Sigmoid colon (tissue), 6 donors: ENCODE measurements at regions not wholly inside any gene's neighbourhood (a gene's known extent, or its start where the extent isn't known, plus 50 kb on each side); places are given as distances from the start of the nearest gene placed in this dataset.

Source experiments
- DNase-seq: peaks from one replicate; pipeline ENCODE4 v3.0.0-alpha.2; 2019
- H3K27ac ChIP-seq, 4 donors: fragments of 200-600 bp; sonication (generic); one replicate each; pipeline ENCODE4 v1.5.1; 2016 to 2019; ENCODE audit warnings: mild to moderate bottlenecking in 1 of 4
- H3K27me3 ChIP-seq, 3 donors: fragments of 200-600 bp; sonication (generic); one replicate each; pipeline ENCODE4 v1.5.1; 2019; ENCODE audit warnings: mild to moderate bottlenecking in 1 of 3
- H3K36me3 ChIP-seq, 4 donors: fragments of 200-600 bp; sonication (generic); one replicate each; pipeline ENCODE4 v1.5.1; 2016 to 2019
- H3K4me1 ChIP-seq, 4 donors: fragments of 200-600 bp; sonication (generic); one replicate each; pipeline ENCODE4 v1.5.1; 2017 to 2019
- H3K4me3 ChIP-seq, 4 donors: fragments of 200-600 bp; sonication (generic); one replicate each; pipeline ENCODE4 v1.5.1; 2017 to 2019; ENCODE audit warnings: mild to moderate bottlenecking in 2 of 4, moderate library complexity in 1 of 4
- H3K9me3 ChIP-seq, 4 donors: fragments of 200-600 bp in 3 of 4; sonication (generic) in 3 of 4; one replicate each; pipeline versions ENCODE4 v1.5.1 to v1.6.1; 2013 to 2019
- EP300 ChIP-seq, 4 donors: sonication (generic); formaldehyde crosslinking; IDR thresholded peaks; one replicate each; pipeline ENCODE4 v1.6.1; 2017; ENCODE audit warnings: antibody characterized with exemption in 4 of 4
- POLR2A ChIP-seq, 2 donors: fragments of 450-650 bp; IDR thresholded peaks; one replicate each; pipeline ENCODE4 v1.6.1; 2016; ENCODE audit warnings: antibody characterized with exemption in 2 of 2, mild to moderate bottlenecking in 2 of 2, moderate library complexity in 2 of 2
- POLR2AphosphoS5 ChIP-seq, 4 donors: sonication (generic); formaldehyde crosslinking; IDR thresholded peaks; one replicate each; pipeline ENCODE4 v1.6.1; 2017; ENCODE audit warnings: antibody characterized with exemption in 4 of 4
- WGBS, 2 donors: extraction: QIAGEN DNeasy Blood & Tissue Kit; methylation state at CpG; one replicate each; pipeline ENCODE4 v1.1.7; 2013; 5-methylcytosine and 5-hydroxymethylcytosine counted together
- intact Hi-C: fragments of 100-400 bp; cut with DNase I; formaldehyde crosslinking; loops from one replicate; pipeline ENCODE4 v1.15.1; 2023
- TF ChIP-seq, protein P1 (sequence below), 4 experiments: fragments of 450-650 bp in 3 of 4; fragments of 200-600 bp in 1 of 4; IDR thresholded peaks; one replicate each; pipeline ENCODE4 v1.5.1; 2016 to 2019; ENCODE audit warnings: antibody characterized with exemption in 4 of 4, mild to moderate bottlenecking in 3 of 4, moderate library complexity in 2 of 4
- donor health status: healthy with polysubstance abuse.
- donor health status: healthy.

DNA sequence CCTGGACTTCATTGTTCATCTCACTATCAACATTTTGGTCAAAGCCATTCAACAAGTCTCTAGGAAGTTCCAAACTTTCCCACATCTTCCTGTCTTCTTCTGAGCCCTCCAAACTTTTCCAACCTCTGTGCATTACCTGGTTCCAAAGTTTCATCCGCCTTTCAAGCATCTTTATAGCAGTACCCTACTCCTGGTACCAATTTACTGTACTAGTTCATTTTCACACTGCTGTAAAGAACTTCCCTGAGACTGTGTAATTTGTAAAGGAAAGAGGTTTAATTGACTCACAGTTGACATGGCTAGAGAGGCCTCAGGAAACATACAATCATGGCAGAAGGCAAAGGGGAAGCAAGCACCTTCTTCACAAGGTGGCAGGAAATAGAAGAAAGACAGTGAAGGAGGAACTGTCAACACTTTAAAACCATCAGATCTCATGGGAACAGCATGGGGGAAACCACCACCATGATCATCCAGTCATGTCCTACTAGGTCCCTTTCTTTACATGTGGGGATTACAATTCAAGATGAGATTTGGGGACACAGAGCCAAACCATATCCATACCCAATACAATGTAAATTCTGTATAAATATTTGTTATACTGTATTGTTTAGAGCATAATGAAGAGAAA lies 109.7 kb downstream of the C12orf75 start:
- Histone ChIP-seq H3K4me3 (no peak overlapping the region), H3K36me3 (no peaks in the 10 kb centered on the region), H3K9me3 (peaks cover 0 to 2% (median 0%) of the 10 kb centered on the region in 4 donors), H3K4me1 (peaks cover 0 to 1% (median 0%) of the 10 kb centered on the region in 4 donors), H3K27me3 (no peaks in the 10 kb centered on the region), H3K27ac (no peak overlapping the region)
- 93 to 94% methylated on average over 1 of the region's 1 CpG for WGBS, 2 donors
- intact Hi-C loops: no loop called here
- TF ChIP-seq EP300 (IDR thresholded peaks at IDR 0.05) (no peak), POLR2AphosphoS5 (IDR thresholded peaks at IDR 0.05) (no peak), POLR2A (IDR thresholded peaks at IDR 0.05) (no peak)
- TF ChIP-seq, protein P1, sequence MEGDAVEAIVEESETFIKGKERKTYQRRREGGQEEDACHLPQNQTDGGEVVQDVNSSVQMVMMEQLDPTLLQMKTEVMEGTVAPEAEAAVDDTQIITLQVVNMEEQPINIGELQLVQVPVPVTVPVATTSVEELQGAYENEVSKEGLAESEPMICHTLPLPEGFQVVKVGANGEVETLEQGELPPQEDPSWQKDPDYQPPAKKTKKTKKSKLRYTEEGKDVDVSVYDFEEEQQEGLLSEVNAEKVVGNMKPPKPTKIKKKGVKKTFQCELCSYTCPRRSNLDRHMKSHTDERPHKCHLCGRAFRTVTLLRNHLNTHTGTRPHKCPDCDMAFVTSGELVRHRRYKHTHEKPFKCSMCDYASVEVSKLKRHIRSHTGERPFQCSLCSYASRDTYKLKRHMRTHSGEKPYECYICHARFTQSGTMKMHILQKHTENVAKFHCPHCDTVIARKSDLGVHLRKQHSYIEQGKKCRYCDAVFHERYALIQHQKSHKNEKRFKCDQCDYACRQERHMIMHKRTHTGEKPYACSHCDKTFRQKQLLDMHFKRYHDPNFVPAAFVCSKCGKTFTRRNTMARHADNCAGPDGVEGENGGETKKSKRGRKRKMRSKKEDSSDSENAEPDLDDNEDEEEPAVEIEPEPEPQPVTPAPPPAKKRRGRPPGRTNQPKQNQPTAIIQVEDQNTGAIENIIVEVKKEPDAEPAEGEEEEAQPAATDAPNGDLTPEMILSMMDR (IDR thresholded peaks at IDR 0.05): no peak
- DNase-seq: no peak

DNA sequence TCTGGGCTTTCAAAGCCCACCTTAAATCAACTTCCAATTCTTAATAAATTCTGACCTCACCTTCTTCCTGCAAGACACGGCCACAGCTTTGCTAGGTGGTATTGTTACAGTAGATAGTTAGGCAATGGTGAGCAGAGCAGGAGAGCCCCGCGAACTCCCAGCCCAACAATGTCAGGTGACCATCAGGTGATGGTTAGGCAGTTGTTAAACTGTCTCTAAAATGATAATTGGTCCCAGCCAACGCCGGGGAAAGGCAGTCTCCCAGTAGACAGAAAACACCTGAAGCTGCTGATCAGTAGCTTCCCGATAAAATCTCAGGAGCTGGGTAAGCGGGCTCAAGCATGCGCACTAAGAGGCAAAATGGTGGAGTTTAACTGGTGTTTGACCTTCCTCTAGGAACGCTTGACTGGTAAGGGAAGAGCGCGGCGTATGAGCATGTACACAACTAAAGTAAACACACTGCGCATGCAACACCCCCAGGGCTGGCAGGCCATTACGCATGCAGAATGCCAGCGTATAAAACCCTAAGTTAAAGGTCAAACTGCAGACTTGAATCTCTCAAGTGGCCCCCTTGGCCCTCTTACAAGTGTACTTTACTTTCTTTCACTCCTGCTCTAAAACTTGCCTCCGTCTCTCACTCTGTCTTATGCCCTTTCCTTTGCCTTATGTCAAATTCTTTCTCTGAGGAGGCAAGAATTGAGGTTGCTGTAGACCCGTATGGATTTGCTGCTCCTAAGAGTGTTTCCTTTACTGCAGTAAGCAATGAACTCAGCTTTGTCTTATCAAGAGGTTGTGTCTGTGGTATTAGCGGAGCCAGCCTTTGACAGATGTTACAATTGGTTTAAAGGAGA lies 113.5 kb downstream of the C12orf75 start:
- no peaks in the 10 kb centered on the region for H3K36me3 ChIP-seq
- H3K9me3 ChIP-seq: peaks cover 0 to 2% (median 0%) of the 10 kb centered on the region in 4 donors
- TF ChIP-seq, protein P1 (IDR thresholded peaks at IDR 0.05): no peak
- TF ChIP-seq POLR2AphosphoS5 (IDR thresholded peaks at IDR 0.05): no peak
- TF ChIP-seq EP300 (IDR thresholded peaks at IDR 0.05): no peak
- no peak for TF ChIP-seq POLR2A (IDR thresholded peaks at IDR 0.05)
- peaks cover 0 to 8% (median 0%) of the 10 kb centered on the region in 4 donors for H3K4me1 ChIP-seq
- no peaks in the 10 kb centered on the region for H3K27me3 ChIP-seq
- intact Hi-C loops: no loop called here
- no peak for DNase-seq
- no peak overlapping the region for H3K4me3 ChIP-seq
- H3K27ac ChIP-seq: no peak overlapping the region
- 53 to 72% methylated on average over 18 of the region's 18 CpGs for WGBS, 2 donors

DNA sequence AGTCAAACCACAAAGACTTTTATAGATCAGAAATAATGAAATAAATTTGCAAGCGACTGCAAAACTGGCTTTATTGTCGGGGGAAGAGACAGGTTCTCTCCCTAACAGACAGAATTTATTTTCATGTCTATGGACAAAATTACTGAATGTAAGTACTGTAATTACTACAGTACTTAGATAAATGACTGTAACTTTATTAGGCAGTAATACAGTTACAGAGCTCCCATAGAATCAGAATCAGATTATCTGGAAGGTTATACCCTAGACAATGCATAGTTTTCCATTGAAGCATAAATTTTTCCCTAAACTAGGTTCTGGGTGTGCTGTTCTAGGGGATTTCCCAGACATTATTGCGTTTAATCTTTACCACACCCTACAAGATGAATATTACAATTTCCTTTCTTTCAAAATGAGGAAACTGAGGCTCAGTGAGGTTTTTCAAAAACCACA lies 114.2 kb downstream of the C12orf75 start:
- WGBS, 2 donors: 43 to 58% methylated on average over 3 of the region's 3 CpGs
- no peak for DNase-seq
- H3K4me3 ChIP-seq: no peak overlapping the region
- H3K4me1 ChIP-seq: peaks cover 0 to 8% (median 0%) of the 10 kb centered on the region in 4 donors
- intact Hi-C loops: no loop called here
- H3K27ac ChIP-seq: no peak overlapping the region
- no peak for TF ChIP-seq POLR2A (IDR thresholded peaks at IDR 0.05)
- no peak for TF ChIP-seq POLR2AphosphoS5 (IDR thresholded peaks at IDR 0.05)
- no peak for TF ChIP-seq EP300 (IDR thresholded peaks at IDR 0.05)
- TF ChIP-seq, protein P1 (IDR thresholded peaks at IDR 0.05): no peak
- H3K36me3 ChIP-seq: no peaks in the 10 kb centered on the region
- H3K9me3 ChIP-seq: peaks cover 0 to 2% (median 0%) of the 10 kb centered on the region in 4 donors
- H3K27me3 ChIP-seq: no peaks in the 10 kb centered on the region

DNA sequence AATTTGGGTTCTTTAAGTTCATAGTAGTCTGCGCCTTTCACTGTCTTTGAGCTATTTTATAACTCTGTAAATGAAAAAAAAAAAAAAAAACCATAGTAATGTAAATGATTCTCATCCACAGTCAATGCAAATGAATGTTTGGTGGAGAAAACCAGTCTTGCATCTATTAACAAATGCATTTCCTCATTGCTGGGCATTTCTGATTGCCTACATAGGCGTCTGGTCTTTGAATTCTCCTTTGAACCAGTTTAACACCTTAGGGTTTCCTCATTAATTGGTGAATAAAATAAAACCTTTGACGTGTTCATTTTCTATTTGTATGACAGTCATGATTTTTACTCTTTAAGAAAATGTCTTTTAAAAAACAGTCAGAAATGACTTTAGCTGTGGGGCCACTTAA lies 114.8 kb downstream of the C12orf75 start:
- WGBS, 2 donors: 27 to 66% methylated on average over 3 of the region's 3 CpGs
- intact Hi-C loops: no loop called here

More for the DNA sequence above, 114.8 kb downstream of the C12orf75 start:
- DNase-seq: no peak
- H3K4me1 ChIP-seq: peaks cover 0 to 8% (median 0%) of the 10 kb centered on the region in 4 donors
- H3K9me3 ChIP-seq: peaks cover 0 to under 1% (median 0%) of the 10 kb centered on the region in 4 donors
- no peaks in the 10 kb centered on the region for H3K27me3 ChIP-seq
- H3K4me3 ChIP-seq: no peak overlapping the region
- no peaks in the 10 kb centered on the region for H3K36me3 ChIP-seq
- H3K27ac ChIP-seq: no peak overlapping the region
- TF ChIP-seq, protein P1 (IDR thresholded peaks at IDR 0.05): no peak
- TF ChIP-seq EP300 (IDR thresholded peaks at IDR 0.05) (no peak), POLR2AphosphoS5 (IDR thresholded peaks at IDR 0.05) (no peak), POLR2A (IDR thresholded peaks at IDR 0.05) (no peak)
